Hepatocyte (in vitro differentiated cells): ENCODE measurements at regions not wholly inside any gene's neighbourhood (a gene's known extent, or its start where the extent isn't known, plus 50 kb on each side); places are given as distances from the start of the nearest gene placed in this dataset.

Source experiments
- EZH2 ChIP-seq: fragments of 200-600 bp; sonication (generic); IDR thresholded peaks from 2 replicates; pipeline ENCODE4 v1.6.1; 2016; ENCODE audit warnings: antibody characterized with exemption, mild to moderate bottlenecking, borderline replicate concordance
- EZH2phosphoT487 ChIP-seq: fragments of 200-600 bp; sonication (generic); IDR thresholded peaks from one replicate; pipeline ENCODE4 v1.6.1; 2018; ENCODE audit warnings: antibody characterized with exemption, mild to moderate bottlenecking, low read depth, moderate library complexity; ENCODE audit not compliant: unreplicated experiment, severe bottlenecking
- TF ChIP-seq, protein P1 (sequence below): fragments of 200-600 bp; sonication (generic); IDR thresholded peaks from 2 replicates; pipeline ENCODE4 v1.5.1; 2016; ENCODE audit warnings: antibody characterized with exemption, mild to moderate bottlenecking; ENCODE audit not compliant: poor library complexity

DNA sequence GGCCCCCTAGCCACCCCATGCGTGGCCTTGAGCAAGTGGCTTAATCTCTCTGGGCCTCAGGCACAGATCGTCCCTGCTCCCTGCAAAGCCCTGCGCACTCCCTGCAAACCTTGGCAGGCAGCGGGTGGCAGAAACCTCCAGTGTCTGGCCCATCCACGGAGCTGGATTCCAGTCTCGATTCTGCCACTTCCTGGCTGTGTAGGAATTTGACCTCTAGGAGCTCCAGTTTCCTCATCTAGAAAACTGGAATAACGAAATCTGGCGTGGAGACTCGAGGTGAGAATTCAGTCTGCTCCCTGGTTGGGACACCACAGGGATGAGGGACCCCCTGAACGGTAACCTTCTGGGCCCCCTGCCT is 186.9 kb downstream of the MN1 start:
- TF ChIP-seq, protein P1, sequence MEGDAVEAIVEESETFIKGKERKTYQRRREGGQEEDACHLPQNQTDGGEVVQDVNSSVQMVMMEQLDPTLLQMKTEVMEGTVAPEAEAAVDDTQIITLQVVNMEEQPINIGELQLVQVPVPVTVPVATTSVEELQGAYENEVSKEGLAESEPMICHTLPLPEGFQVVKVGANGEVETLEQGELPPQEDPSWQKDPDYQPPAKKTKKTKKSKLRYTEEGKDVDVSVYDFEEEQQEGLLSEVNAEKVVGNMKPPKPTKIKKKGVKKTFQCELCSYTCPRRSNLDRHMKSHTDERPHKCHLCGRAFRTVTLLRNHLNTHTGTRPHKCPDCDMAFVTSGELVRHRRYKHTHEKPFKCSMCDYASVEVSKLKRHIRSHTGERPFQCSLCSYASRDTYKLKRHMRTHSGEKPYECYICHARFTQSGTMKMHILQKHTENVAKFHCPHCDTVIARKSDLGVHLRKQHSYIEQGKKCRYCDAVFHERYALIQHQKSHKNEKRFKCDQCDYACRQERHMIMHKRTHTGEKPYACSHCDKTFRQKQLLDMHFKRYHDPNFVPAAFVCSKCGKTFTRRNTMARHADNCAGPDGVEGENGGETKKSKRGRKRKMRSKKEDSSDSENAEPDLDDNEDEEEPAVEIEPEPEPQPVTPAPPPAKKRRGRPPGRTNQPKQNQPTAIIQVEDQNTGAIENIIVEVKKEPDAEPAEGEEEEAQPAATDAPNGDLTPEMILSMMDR, result no peak
- TF ChIP-seq EZH2, result no peak
- TF ChIP-seq EZH2phosphoT487, result no peak
